DMS114 treated with DMSO at 0.1 percent for 48 hours (cell line): ENCODE measurements at regions not wholly inside any gene's neighbourhood (a gene's known extent, or its start where the extent isn't known, plus 50 kb on each side); places are given as distances from the start of the nearest gene placed in this dataset.

Source experiments
- DNase-seq: peaks from one replicate; lab custom pipeline; 2025; ENCODE audit not compliant: unreplicated experiment; lab: John Stamatoyannopoulos, UW

DNA sequence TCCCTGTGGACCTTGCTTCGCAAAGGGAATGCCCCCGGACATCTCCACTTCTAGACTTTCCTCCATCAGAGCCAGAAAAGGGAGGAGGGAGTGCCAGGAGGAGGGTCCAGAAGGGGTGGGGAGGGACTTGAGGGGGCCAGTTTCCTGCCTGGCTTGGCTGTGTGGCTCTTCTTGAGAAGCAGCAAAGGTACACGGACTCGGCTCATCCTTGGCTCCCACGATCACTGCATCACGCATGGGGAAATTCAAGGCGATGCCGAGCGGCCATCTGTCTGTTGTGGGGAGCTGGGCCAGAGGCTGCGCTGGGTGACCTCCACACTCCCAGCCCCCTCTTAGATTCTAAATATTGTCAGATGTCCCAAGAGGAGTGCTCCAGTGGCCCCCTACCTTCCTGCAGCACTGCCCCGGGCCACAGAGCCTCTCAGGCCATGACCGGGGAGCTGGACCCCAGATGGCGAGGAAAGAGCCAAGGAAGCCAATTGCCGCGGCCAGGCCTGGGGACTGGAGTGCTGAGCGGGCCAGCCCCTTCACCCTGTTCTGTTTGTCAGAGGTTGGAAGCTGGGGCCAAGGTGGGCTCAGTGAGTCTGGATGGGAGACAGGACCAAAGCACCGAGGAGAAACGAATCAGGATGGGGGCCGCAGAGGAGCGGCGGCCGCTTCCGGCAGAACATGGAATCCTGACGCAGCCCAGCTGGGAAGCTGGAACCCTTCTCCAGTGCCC is 104.5 kb downstream of the RBFOX3 start:
- DNase-seq = no peak

DNA sequence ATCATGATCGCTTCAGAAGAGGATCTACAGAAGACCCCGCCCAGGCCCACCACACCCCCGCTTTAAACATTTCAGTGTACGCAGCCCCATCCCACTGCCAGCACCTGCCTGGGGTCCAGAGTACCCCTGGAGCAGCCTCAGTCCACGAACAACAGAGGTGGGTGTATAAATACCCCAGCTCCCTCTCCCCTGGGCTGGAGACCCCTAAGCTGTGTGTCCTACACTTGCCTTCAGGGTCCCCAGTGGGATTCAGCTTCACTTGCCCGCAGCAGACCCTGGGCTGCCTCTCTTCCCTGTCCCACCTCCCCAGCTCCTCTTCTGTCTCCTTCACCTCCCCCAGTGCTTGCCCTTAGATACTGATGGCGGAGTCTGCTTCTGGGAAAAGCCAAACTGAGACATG is 105.7 kb downstream of the RBFOX3 start:
- DNase-seq = no peak

DNA sequence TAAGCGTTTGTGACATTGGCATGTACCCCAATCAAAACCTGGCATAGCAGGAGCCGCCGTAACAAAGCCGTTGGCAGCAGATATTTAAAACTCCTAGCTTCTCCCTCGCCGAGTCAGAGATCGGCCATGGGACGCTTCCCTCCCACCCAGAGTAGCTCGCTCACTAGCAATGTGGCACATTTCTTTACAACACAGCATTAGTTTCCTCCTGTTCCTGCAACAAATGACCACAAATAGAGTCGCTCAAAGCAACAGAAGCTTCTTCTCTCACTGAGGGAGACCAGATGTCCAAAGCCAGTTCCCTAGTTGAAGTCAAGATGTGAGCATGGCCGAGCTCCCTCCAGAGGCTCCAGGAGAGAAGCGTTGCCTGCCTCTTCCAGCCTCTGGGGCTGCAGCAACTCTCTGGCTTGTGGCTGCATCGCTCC is 106.7 kb downstream of the RBFOX3 start:
- no peak for DNase-seq

DNA sequence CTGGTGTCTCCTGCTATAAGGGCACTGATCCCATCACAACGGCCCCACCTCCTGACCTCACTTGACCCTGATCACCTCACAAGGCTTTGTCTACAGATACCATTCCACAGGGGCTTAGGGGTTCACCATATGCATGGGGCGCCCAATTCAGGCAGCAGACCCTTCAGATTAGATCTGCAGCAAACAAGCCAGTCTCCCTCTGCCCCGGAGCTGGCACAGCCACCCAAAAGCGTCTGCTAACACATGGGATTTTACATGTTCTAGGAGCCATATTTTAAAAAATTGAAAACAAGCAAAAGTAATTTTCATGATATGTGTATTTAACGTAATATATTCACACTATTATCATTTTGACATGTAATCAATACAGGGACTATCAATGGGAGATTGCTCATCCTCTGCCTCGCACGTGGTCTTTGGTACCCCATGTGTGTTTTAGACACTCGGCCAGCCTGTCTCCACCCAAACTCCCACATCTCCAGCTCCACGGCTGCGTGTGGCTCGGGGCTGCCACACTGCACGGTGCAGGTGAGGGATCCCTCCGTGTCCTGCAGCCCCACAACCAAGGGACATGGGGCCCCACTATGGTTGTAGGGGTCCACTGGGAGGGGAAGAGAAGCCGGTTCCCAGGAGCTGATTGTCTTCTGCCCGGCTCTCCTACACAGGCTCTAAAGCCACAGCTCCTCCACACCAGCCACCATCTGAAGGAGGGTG is 107.6 kb downstream of the RBFOX3 start:
- no peak for DNase-seq

DNA sequence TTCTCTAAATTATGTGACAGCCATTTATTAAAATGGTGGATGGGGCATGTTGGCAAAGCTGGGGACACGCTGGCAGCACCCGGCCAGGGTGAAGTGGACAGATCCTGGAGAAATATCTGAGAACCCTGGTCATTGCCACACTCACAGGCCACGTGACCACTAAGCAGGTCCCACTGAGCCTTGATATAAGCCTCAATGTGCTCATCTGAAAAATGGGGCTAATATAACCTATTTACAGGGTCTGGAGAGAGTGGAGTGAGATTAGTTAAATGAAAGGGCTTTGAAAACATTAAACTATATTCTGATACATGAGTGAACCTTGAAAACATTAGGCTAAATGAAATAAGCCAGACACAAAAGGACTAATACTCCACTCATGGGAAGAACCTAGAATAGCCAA is 108.9 kb downstream of the RBFOX3 start:
- no peak for DNase-seq

DNA sequence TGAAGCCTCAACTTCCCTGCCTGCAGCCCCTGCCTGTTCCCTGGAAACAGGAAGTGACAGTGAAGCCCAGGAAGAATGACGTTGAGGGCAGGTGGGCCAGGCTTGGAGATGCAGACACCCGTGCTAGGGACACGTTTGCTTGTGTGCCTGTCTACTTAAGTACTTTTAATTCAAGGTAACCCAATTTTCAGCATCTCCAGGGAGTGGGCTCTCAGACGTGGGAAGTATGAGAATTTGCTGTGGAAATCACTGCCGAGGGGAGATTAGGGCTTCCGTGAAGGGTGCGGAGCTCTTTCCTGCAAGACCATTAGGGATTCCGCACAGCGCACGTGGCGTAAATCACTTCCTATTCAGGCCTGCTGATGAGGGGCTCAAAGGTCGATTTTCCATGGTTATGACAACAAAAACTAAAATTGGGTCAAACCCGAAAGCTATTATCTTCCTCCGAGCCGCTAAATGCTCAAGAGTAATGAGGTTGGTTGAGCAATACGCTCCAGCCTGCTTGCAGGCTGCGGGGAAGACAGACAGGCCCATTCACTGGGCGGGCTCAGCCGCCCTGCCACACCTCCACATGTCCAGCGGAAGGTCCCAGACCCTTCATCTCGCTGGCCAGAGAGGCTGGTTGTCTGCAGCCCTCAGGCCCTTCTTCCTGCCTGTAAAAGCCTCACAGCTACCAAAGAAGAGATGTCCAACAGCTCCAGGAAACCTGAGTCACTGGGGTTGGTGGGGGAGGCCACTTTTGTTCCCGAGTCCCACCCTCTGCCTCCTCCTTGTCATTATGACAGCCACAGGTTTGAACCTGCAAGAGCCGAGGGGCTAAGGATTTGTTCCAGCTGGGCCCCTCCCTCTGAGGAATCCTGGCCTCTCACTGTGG is 109.9 kb downstream of the RBFOX3 start:
- DNase-seq = no peak

DNA sequence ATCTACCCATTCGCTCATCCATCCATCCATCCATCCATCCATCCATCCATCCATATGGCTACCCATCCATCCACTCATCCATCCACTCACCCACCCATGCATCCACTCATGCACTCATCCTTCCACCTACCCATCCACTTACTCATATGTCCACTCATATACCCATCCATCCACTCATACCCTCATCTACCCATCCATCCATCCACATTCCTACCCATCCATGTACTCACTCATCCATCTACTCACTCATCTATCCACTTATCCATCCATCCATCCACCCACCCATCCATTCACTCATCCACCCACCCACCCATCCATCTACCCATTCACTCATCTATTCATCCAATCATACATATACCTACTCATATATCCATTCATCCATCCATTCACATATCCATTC is 112.0 kb downstream of the RBFOX3 start:
- DNase-seq = no peak

DNA sequence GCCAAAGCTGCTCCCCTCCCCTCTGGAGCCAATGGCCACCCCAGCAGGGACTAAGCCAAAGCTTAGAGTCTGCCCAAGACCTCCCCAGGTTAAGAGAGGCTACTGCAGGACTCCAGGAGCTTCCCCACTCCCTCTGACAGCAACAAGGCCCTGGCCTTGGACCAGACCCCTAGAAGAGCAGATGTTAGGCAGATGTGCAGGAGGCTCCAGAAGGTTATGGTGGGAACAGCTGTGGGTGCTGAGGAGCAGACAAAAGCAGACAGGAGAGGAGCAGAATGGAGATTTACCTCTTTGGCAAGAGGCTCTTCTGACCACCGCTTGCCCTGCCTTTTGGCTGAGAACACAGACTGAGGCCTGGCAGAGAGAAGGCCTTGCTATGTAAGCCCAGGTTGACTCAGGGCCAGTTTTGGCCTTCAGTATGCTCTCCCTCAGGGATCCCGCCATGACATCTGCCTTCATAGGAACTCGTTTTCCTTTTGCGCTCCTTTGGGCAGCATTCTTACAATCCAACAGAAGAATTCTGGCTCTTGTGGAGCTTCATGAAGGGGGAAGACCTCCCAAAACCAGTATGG is 113.0 kb downstream of the RBFOX3 start:
- DNase-seq = no peak

DNA sequence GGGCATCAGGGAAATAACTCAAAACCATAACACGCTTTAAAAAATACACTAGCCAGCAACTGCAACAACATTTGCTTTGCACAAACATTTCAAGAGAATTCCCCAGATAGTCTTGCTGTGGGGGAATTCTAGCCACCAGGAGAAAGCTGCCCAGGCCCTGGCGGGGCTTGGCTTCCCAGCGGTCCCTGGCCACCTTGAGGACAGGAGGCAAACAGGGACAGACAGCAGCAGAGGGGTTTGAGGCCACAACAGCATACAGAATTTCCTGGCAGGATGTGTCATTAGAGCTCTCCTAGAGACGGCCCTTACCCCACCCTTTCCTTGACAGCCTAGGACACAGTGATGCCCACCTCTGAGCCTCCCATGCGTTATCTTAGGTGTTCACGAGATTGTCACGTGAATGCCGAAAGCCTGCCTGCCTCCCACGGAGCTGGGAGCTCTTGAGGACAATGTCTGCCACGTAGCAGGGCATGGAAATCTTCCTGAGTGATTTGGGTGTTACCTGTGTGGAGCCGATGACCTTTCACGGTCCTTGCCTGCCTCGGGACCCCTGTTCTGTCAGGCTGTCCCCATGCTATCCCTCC is 114.3 kb downstream of the RBFOX3 start:
- no peak for DNase-seq

DNA sequence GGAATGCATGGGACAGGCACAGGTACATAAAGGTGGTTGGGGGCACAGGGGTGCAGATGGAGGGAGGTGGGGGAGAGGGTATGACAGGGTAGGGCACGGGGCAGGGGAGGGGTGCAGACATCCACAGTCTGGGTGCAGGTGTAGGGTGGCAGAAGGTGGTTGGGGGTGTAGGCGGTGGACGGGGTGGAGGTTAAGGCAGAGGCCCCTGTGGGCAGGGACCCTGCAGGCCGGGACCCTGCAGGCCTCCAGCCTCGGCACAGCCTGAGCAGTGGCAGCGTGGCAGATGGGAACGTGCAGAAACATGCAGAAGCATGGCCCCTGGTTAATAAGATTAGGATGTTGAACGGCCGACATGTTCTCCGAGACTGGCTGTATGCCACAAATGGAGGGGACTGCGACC is 115.2 kb downstream of the RBFOX3 start:
- DNase-seq = no peak

DNA sequence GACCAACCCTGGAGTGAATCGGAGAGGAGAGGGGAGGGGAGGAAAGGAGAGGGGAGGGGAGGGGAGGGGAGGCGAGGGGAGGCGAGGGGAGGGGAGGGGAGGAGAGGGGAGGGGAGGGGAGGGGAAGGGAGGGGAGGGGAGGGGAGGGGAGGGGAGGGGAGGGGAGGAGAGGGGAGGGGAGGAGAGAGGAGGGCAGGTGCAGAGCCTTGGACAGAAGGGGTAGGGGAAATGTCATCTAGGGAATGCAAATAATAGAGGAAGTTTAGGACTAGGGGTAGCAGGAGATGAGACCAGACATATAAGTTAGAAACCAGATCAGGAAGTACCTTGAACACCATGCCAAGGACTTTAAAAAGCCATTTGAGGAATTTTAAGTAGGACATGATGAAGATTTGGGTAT is 119.8 kb downstream of the RBFOX3 start:
- no peak for DNase-seq

DNA sequence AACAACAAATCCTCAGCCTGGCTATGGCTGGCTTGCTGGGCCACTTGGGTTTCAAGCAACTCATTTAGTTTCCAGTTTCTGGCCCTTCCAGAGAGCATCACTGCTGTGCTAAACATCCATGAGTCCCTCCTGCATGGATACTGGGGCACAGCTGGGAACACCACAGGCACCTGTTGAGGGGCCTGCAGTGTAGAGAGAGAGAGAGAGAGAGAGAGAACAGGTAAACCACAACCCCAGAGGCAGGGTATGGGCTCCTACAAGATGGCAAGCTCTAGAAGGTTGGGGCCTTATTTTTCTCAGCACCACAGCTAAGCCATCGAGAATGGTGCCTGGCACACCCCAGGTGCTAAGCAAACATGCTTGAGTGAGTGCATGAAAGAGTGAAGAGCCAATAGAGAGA is 120.3 kb downstream of the RBFOX3 start:
- no peak for DNase-seq

DNA sequence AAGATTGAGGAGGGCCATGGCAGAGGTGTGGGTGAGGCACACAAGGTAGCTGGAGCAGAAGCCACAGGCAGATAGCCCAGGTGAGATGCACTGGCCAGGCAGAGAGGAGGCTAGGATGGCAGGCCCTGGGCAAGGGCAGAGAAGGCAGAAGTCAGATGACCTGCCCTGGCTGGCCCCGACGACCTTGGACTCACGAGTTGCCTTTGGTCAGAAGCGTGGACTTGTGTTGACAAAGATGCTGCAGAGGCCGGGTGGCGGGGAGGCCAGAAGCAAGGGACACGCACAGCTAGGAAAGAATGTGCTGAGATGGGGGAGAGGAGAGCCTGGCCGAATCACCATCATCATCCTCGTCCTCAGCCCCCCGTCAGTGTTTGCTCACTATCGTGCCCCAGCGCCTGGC is 123.7 kb downstream of the RBFOX3 start:
- DNase-seq = no peak

DNA sequence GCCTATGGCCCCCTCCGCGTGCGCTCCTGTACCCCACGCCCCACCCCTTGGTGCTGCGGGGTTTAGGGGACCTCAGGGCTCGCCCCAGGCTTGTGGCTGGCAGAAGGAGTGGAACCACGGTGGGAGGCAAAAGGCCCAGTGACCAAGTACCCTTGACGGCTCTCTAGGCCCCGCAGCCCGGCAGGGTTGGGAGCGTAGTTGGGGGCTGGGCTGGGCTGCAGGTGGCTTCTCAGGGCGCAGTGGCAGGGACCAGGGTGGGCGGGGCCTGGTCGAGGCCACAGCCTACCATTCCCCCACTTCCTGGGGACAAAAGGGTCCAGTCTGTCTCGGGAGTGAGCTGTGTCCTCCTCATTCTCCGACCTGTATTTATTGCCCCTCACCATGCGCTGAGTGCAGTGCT is 124.9 kb downstream of the RBFOX3 start:
- DNase-seq = no peak

DNA sequence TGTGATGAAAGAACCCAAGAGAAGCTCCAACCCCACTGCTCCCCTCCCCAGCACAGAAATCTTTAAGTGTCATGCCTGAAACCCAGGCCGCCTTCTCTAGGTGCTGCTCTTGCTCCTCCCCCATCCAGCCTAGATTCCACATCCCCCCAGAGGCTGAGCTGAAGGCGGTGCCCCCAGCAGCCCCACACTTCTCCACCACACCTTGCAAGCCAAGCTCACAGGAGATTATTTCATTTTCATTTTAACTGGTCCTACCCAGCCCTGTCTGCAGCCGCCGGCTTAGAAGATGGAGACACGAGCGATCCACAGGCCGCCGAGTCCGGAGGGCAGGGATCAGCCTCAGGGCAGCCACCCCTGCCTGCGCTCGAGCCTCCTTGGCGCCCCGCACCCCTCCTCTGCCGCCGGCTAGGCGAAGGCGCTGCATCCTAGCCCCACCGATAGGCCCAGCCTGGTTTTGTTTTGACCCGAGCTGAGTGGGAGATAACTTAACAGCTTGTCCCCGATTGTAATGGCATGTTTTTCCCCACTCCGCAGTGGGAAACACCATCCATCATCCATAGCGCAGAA is 125.3 kb downstream of the RBFOX3 start:
- no peak for DNase-seq

DNA sequence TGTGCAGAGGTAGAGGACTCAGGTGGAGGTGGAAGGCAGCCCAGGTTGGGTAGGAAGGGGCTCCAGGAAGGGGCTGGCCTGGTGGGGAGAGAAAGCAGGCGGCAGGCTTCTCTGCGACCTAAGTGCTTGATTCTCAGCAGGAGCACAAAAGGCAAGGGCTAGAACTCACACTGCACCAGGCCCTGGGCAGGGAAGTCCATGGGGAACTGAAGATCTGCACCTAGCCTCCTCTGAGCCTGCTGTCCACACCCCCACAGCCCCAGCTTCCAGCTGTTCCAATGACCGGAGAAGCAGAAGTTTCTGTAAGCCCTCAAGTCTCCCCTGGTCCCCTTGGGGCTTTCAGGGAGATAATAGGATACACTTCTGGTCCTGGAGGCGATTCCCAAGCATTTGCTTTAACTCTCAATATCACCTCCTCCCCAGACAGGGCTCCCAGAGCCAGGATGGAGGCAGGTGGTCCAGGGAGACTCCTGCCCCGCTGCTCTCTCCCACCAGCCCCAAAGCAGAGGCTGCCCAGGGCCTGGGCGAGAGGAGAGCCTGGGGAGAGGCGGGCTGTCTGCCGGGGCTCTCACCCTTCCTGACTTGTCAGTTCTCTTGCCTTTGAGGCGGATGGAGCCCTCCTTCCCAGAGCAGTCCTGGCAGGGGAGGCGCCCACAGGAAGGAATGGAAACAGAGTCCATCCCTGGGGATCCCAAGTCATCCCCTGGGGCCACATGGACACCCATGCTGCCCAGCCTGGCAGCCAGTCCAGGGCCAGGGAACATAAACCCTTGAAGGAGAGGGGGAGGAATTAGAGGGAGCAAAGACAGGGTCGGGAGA is 126.0 kb downstream of the RBFOX3 start:
- no peak for DNase-seq

DNA sequence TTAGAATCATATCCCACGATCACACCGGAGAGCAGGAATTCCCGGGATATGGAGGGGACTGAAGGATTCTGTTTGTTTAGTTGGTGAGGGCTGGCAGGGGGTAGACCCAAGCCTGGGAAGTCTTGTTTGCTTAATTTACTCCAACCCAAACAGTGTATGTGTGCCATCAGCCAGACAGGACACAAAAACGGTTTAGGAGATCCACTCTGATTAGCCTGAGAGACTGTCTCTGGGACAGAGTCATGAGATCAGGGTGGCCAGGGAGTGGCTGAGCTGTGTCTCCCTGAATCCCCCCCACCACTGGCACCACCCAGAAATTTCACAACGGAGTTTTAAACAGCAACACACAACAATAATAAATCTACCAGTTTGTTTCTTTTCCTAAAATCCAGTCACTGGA is 127.0 kb downstream of the RBFOX3 start:
- no peak for DNase-seq

DNA sequence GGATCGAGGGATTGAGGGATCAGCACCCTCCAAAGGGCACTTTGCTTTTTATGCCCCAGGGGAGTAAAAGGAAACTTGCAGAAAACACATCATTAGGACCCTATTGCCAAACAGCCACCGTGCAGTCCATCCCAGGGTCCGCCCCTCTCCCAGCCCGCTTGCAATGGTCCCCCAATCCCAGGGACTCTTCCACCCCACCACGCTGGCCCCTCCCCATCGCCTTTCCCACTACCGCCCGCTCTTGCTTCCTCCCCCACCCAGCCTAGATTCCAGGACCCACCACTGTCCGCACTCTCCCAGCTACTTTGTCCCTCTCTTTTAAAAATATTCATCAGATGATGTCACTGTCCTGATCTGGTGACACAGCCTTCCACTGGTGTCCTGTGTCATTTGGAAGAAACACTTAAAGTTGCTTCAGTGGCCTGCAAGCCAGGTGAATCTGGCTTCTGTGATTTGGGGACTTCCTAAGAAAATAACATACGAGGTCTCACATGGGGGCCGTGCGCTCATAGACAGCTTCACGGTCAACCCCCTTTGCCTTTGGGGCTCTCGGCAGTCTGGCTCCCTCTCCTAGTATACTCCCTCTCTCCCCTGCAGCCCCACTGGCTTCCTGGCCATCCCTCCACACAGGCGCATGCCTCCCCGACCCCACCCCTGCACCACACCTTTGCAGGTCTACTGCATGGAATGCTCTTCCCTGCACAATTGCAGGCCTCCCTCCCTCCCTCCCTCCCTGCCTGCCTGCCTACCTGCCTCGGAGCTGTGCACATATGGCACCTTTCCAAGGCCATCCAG is 127.9 kb downstream of the RBFOX3 start:
- DNase-seq = no peak

DNA sequence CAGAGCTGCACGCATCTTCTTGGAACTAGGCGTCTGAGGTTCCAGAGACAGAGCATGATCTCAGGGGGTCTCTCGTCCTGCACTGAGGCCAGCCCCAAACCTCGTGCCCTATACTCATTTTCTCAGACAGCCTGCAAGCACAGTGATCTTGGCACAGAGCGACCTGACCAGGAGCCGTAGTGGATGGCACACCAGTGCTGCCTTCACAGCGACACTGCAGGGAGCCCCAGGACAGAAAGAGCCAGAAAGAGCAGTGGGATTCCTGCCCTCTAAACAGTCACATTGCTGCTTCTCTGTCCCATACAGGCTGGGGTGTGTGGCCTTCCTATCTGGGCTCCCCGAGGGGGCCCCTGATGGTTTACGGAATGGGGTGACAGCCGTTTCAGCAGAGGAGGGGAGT is 131.0 kb downstream of the RBFOX3 start:
- DNase-seq = no peak
